Glutamatergic neuron (in vitro differentiated cells): ENCODE measurements at regions not wholly inside any gene's neighbourhood (a gene's known extent, or its start where the extent isn't known, plus 50 kb on each side); places are given as distances from the start of the nearest gene placed in this dataset.

Experiments used
- DNase-seq: peaks from one replicate; pipeline ENCODE4 v3.0.0; 2022
- H3K27ac Mint-ChIP-seq: one replicate; pipeline ENCODE4 v1.8.0; 2020; ENCODE audit warnings: mild to moderate bottlenecking, mixed read lengths, inconsistent platforms; ENCODE audit not compliant: unreplicated experiment
- H3K27me3 Mint-ChIP-seq: one replicate; pipeline ENCODE4 v1.8.0; 2020; ENCODE audit warnings: mild to moderate bottlenecking, moderate library complexity, mixed read lengths, inconsistent platforms; ENCODE audit not compliant: unreplicated experiment
- H3K36me3 Mint-ChIP-seq: one replicate; pipeline ENCODE4 v1.8.0; 2020; ENCODE audit warnings: mild to moderate bottlenecking, mixed read lengths, inconsistent platforms; ENCODE audit not compliant: unreplicated experiment
- H3K4me1 Mint-ChIP-seq: one replicate; pipeline ENCODE4 v1.8.0; 2020; ENCODE audit warnings: mild to moderate bottlenecking, low read depth, mixed read lengths, inconsistent platforms; ENCODE audit not compliant: unreplicated experiment
- H3K4me3 Mint-ChIP-seq: one replicate; pipeline ENCODE4 v1.8.0; 2020; ENCODE audit warnings: mild to moderate bottlenecking, mixed read lengths, inconsistent platforms; ENCODE audit not compliant: unreplicated experiment
- H3K9me3 Mint-ChIP-seq: one replicate; pipeline ENCODE4 v1.8.0; 2020; ENCODE audit warnings: mild to moderate bottlenecking, moderate library complexity, mixed read lengths, inconsistent platforms; ENCODE audit not compliant: unreplicated experiment
- CTCF ChIP-seq: fragments of 200-600 bp; sonication (generic); IDR thresholded peaks from one replicate; pipeline ENCODE4 v1.5.0; 2021; ENCODE audit not compliant: partially characterized antibody, unreplicated experiment

- no peak overlapping the region for H3K27ac Mint-ChIP-seq
- H3K4me3 Mint-ChIP-seq = no peak overlapping the region
- no peaks in the 10 kb centered on the region for H3K4me1 Mint-ChIP-seq
- no peaks in the 10 kb centered on the region for H3K9me3 Mint-ChIP-seq
- no peaks in the 10 kb centered on the region for H3K27me3 Mint-ChIP-seq
- H3K36me3 Mint-ChIP-seq = peaks cover 15% of the 10 kb centered on the region
- DNase-seq = no peak
- TF ChIP-seq CTCF = no peak
Measured at GRCh38 chr2:116489292-116489691, 1325.2 kb upstream of the DDX18 start.

- Mint-ChIP-seq H3K36me3 (peaks cover 15% of the 10 kb centered on the region), H3K4me1 (no peaks in the 10 kb centered on the region), H3K27ac (no peak overlapping the region), H3K4me3 (no peak overlapping the region), H3K9me3 (no peaks in the 10 kb centered on the region), H3K27me3 (no peaks in the 10 kb centered on the region)
- TF ChIP-seq CTCF = no peak
- no peak for DNase-seq
Measured at GRCh38 chr2:116489944-116490343, 1324.5 kb upstream of the DDX18 start.

- Mint-ChIP-seq H3K9me3 (no peaks in the 10 kb centered on the region), H3K27me3 (no peaks in the 10 kb centered on the region), H3K36me3 (peaks cover 11% of the 10 kb centered on the region), H3K4me3 (no peak overlapping the region), H3K4me1 (no peaks in the 10 kb centered on the region), H3K27ac (no peak overlapping the region)
- TF ChIP-seq CTCF = no peak
- DNase-seq = no peak
Measured at GRCh38 chr2:116490511-116491145, 1323.9 kb upstream of the DDX18 start.

- H3K4me1 Mint-ChIP-seq = no peaks in the 10 kb centered on the region
- H3K4me3 Mint-ChIP-seq = no peak overlapping the region
- H3K27ac Mint-ChIP-seq = no peak overlapping the region
- DNase-seq = no peak
- H3K9me3 Mint-ChIP-seq = no peaks in the 10 kb centered on the region
- H3K36me3 Mint-ChIP-seq = peaks cover 5% of the 10 kb centered on the region
- no peak for TF ChIP-seq CTCF
- no peaks in the 10 kb centered on the region for H3K27me3 Mint-ChIP-seq
Measured at GRCh38 chr2:116491292-116491691, 1323.2 kb upstream of the DDX18 start.

GRCh38 chr2:116499389-116499788 lies 1315.1 kb upstream of the DDX18 start:
- Mint-ChIP-seq H3K9me3 (no peaks in the 10 kb centered on the region), H3K27me3 (no peaks in the 10 kb centered on the region)

More at GRCh38 chr2:116499389-116499788, 1315.1 kb upstream of the DDX18 start:
- no peak for DNase-seq
- Mint-ChIP-seq H3K36me3 (no peaks in the 10 kb centered on the region), H3K4me1 (no peaks in the 10 kb centered on the region), H3K27ac (no peak overlapping the region), H3K4me3 (no peak overlapping the region)
- TF ChIP-seq CTCF = no peak
